Uterus (tissue), 3 donors: ENCODE measurements at regions not wholly inside any gene's neighbourhood (a gene's known extent, or its start where the extent isn't known, plus 50 kb on each side); places are given as distances from the start of the nearest gene placed in this dataset.

Experiments
- DNase-seq, 2 donors: peaks; one replicate each; pipeline ENCODE4 v3.0.0-alpha.2; 2019 to 2020
- H3K27ac ChIP-seq, 2 donors: fragments of 200-600 bp; sonication (generic); 1 replicate in 1 of 2; 2 replicates in 1 of 2; pipeline ENCODE4 v1.5.1; 2016 to 2018
- H3K27me3 ChIP-seq, 2 donors: fragments of 200-600 bp; sonication (generic); one replicate each; pipeline ENCODE4 v1.5.1; 2018 to 2019; ENCODE audit warnings: control low read depth in 1 of 2
- H3K36me3 ChIP-seq, 2 donors: fragments of 200-600 bp; sonication (generic); one replicate each; pipeline ENCODE4 v1.5.1; 2019; ENCODE audit warnings: control low read depth in 1 of 2
- H3K4me1 ChIP-seq, 2 donors: fragments of 200-600 bp; sonication (generic); one replicate each; pipeline ENCODE4 v1.5.1; 2018 to 2019; ENCODE audit warnings: control low read depth in 1 of 2
- H3K4me3 ChIP-seq, 2 donors: fragments of 200-600 bp; sonication (generic); 1 replicate in 1 of 2; 2 replicates in 1 of 2; pipeline ENCODE4 v1.5.1; 2018 to 2019; ENCODE audit warnings: mild to moderate bottlenecking in 1 of 2
- H3K9me3 ChIP-seq, 2 donors: fragments of 200-600 bp; sonication (generic); one replicate each; pipeline ENCODE4 v1.5.1; 2019; ENCODE audit warnings: control low read depth in 1 of 2
- POLR2A ChIP-seq, 2 donors: fragments of 450-650 bp; IDR thresholded peaks; one replicate each; pipeline ENCODE4 v1.6.1; 2016; ENCODE audit warnings: antibody characterized with exemption in 2 of 2, mild to moderate bottlenecking in 1 of 2, moderate library complexity in 1 of 2
- intact Hi-C: fragments of 100-400 bp; cut with DNase I; formaldehyde crosslinking; loops from one replicate; pipeline ENCODE4 v1.15.1; 2023; ENCODE audit warnings: low total_unique reads
- TF ChIP-seq, protein P1 (sequence below), 4 experiments: fragments of 200-600 bp in 2 of 4; fragments of 450-650 bp in 2 of 4; sonication (generic) in 2 of 4; IDR thresholded peaks; one replicate each; pipeline ENCODE4 v1.5.1; 2016 to 2019; ENCODE audit warnings: antibody characterized with exemption in 4 of 4, mild to moderate bottlenecking in 2 of 4, moderate library complexity in 1 of 4
- donor health status: DM: yes; HTN: yes; CAD: no.

DNA sequence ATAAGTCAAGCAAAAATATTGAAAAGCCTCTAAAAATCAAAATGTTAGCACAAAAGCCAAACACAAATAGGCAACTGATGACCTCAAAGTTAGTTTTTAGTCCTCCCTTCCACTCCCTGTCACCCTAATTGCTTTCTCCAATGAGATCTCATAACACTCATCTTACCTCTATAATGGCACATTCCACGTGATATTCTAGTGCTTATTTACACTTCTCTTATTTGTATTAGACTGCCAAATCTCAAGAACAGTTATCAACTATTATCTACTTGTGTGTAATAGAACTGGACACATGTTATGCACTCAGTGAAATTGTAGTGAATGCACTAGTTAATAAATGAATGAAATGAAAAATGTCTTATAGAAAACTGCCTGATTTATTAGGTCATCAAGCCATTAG lies 55.5 kb upstream of the AVPR1A start:
- no peaks in the 10 kb centered on the region for H3K36me3 ChIP-seq
- TF ChIP-seq, protein P1, sequence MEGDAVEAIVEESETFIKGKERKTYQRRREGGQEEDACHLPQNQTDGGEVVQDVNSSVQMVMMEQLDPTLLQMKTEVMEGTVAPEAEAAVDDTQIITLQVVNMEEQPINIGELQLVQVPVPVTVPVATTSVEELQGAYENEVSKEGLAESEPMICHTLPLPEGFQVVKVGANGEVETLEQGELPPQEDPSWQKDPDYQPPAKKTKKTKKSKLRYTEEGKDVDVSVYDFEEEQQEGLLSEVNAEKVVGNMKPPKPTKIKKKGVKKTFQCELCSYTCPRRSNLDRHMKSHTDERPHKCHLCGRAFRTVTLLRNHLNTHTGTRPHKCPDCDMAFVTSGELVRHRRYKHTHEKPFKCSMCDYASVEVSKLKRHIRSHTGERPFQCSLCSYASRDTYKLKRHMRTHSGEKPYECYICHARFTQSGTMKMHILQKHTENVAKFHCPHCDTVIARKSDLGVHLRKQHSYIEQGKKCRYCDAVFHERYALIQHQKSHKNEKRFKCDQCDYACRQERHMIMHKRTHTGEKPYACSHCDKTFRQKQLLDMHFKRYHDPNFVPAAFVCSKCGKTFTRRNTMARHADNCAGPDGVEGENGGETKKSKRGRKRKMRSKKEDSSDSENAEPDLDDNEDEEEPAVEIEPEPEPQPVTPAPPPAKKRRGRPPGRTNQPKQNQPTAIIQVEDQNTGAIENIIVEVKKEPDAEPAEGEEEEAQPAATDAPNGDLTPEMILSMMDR (IDR thresholded peaks at IDR 0.05) = no peak
- TF ChIP-seq POLR2A (IDR thresholded peaks at IDR 0.05) = no peak
- no peak overlapping the region for H3K27ac ChIP-seq
- no peaks in the 10 kb centered on the region for H3K9me3 ChIP-seq
- no peaks in the 10 kb centered on the region for H3K27me3 ChIP-seq
- no peak for DNase-seq
- no peak overlapping the region for H3K4me3 ChIP-seq
- intact Hi-C loops = no loop called here
- H3K4me1 ChIP-seq = no peaks in the 10 kb centered on the region
